GM13977 (cell line): ENCODE measurements at regions not wholly inside any gene's neighbourhood (a gene's known extent, or its start where the extent isn't known, plus 50 kb on each side); places are given as distances from the start of the nearest gene placed in this dataset.

Experiments used
- DNase-seq: peaks from one replicate; pipeline ENCODE4 v3.0.0; 2012; ENCODE audit warnings: low spot score
- in situ Hi-C: fragments of 300-500 bp; cut with MboI; formaldehyde crosslinking; loops from one replicate; pipeline ENCODE4 v1.12.0; 2022; ENCODE audit warnings: low sequenced_read_pairs, low pct_unique_long_range_greater_than_20kb, mixed read lengths, inconsistent platforms; ENCODE audit not compliant: unreplicated experiment
- TF ChIP-seq, protein P1 (sequence below): IDR thresholded peaks from 2 replicates; pipeline ENCODE4 v1.5.1; 2012; ENCODE audit warnings: mild to moderate bottlenecking, control low read depth; ENCODE audit not compliant: insufficient read depth; ENCODE audit errors: extremely low read depth, missing control alignments

DNA sequence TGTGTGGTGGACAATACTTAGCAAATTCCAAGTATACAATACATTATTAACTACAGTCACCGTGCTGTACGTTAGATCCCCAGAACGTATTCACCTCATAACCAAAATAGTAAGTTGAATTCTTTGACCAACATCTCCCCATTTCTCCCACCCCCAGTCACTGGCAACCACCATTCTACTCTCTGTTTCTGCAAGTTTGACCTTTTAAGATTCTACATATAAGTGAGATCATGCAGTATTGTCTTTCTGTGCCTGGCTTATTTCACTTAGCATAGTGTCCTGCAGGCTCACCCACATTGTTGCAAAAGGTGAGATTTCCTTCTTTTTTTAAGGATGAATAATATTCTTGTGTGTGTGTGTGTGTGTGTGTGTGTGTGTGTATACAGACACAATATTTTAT is 59.1 kb downstream of the IRAG1 start:
- in situ Hi-C loops = no loop called here
- no peak for DNase-seq
- TF ChIP-seq, protein P1, sequence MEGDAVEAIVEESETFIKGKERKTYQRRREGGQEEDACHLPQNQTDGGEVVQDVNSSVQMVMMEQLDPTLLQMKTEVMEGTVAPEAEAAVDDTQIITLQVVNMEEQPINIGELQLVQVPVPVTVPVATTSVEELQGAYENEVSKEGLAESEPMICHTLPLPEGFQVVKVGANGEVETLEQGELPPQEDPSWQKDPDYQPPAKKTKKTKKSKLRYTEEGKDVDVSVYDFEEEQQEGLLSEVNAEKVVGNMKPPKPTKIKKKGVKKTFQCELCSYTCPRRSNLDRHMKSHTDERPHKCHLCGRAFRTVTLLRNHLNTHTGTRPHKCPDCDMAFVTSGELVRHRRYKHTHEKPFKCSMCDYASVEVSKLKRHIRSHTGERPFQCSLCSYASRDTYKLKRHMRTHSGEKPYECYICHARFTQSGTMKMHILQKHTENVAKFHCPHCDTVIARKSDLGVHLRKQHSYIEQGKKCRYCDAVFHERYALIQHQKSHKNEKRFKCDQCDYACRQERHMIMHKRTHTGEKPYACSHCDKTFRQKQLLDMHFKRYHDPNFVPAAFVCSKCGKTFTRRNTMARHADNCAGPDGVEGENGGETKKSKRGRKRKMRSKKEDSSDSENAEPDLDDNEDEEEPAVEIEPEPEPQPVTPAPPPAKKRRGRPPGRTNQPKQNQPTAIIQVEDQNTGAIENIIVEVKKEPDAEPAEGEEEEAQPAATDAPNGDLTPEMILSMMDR = no peak

DNA sequence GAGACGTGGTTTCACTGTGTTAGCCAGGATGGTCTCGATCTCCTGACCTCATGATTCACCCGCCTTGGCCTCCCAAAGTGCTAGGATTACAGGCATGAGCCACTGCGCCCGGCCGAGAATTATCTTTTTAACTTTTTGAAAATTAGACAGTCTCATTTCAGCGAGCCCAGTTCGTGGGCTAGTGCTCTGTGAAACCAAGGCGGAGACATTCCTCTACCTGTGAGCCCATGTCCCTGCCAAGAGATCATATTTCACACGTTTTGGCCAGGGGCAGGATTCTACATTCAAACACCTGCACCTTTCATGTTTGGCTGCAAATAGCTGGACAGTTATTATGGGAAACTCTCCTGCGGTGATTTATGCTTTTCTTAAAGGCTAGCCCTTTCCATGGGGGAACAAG is 60.3 kb downstream of the IRAG1 start:
- TF ChIP-seq, protein P1 = no peak
- in situ Hi-C loops = no loop called here
- no peak for DNase-seq

DNA sequence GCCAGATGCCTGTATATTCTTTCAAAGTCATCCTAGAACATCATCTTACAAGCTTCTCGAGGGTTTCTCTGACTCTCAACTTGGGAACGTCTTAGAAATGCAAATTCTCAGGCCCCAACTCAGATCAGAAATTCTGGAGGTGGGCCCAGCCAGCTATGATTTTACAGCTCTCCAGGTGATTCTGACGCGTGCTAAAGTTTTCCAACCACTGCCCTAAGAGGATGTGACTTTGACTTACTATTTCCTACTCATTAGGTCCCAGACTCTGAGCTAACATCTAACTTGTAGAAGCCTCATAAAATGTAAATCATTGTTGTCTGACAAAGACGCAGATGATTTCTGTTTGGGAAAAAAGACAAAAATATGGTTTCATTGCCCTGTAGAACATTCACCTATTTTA is 61.1 kb downstream of the IRAG1 start:
- DNase-seq = no peak
- TF ChIP-seq, protein P1 = no peak
- in situ Hi-C loops = no loop called here

DNA sequence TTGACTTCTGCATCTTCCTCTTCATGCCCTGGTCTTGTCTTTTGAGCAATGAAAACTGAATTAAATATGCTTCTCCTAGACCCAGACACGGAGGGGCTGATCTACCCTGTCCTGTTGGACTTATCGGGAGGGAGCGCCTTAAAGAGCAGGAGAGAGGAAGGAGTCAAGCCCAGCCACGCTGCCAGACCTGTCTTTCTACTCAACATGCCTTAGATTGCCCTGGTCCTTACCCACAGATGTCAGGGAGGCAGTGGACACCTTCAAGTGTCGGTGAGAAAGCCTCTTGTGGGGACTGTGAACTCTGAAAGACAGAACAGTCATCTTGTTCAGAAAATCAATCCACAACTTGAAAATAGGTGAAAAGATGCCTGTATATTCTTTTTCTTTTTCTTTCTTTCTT is 61.8 kb downstream of the IRAG1 start:
- TF ChIP-seq, protein P1 = no peak

DNA sequence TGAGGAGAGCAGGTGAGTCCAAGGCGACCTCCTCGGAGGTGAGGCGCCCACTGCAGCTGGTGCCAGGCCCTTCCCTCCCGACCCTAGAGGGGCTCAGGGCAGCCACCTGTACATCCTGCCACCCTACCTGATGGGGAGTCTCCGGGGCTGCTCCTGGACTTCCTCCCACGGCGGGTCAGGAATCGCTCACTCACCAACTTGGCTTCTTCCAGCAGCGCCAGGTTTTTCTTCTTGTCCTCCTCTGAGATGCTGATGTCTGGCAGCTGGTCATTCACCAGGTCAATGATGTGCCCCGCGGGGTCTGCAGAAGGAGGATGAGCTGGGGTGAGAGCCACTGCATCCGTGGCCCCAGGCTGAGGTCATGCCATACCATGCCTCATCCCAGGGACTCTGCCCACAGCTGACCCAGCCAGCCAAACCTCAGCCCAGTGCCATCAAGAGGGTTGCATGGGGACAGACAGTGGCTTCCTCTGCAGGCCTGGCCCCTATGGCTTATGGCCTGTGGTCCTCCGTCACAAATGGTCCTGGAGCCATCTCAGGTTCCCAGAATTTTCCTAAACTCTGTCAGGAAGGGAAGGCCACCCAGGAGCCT is 61.0 kb upstream of the LYVE1 start:
- DNase-seq = no peak
- in situ Hi-C loops = no loop called here
- TF ChIP-seq, protein P1 = no peak

More for the DNA sequence above, 61.8 kb downstream of the IRAG1 start:
- DNase-seq = no peak
- in situ Hi-C loops = no loop called here

DNA sequence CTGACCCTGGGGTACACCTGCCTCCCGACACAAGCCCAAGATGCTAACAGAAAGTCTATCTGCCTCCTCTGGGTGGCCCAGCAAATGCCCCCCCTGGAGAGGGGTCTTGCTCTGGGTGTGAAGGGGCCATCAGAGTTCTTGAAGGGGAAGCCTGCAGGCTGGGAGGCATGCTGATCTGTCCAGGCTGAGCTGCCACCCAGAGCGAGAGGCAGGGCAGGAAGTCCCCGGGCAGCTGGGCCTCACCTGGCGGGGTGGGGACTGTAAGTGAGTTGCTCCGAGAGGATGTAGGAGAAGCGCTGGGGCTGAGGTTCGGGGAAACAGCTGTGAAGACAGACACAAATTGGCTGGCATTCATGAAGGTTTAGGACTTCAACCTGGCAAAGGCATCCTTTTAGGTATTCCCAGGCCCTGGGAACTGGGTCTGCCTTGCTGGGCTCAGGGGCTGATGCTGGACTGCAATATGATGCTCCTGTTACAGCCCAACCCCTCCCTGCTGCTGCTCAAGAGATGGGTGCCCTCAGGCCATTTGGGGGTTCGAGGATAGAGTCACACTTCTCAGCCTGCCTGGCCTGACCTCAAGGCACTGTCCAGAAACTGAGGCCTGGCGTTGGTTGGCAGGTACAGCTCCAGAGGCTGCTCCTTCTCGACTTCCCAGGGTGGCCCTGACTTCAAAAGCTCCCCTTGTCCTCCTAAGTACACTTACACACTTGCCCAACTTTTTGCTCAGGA is 60.2 kb upstream of the LYVE1 start:
- in situ Hi-C loops = no loop called here
- DNase-seq = no peak
- TF ChIP-seq, protein P1 = no peak
